Ishikawa (cell line): ENCODE measurements at regions not wholly inside any gene's neighbourhood (a gene's known extent, or its start where the extent isn't known, plus 50 kb on each side); places are given as distances from the start of the nearest gene placed in this dataset.

Source experiments
- CEBPB ChIP-seq: IDR thresholded peaks from 2 replicates; pipeline ENCODE4 v1.6.1; 2012
- CREB1 ChIP-seq: IDR thresholded peaks from 2 replicates; pipeline ENCODE4 v1.6.1; 2012; ENCODE audit warnings: low read depth
- EGR1 ChIP-seq: IDR thresholded peaks from 2 replicates; pipeline ENCODE4 v1.6.1; 2012
- EP300 ChIP-seq: IDR thresholded peaks from 2 replicates; pipeline ENCODE4 v1.6.1; 2012; ENCODE audit warnings: borderline replicate concordance
- FOXM1 ChIP-seq: IDR thresholded peaks from 2 replicates; pipeline ENCODE4 v1.6.1; 2012; ENCODE audit warnings: low read depth, borderline replicate concordance
- NFIC ChIP-seq: IDR thresholded peaks from 2 replicates; pipeline ENCODE4 v1.6.1; 2012
- RAD21 ChIP-seq: IDR thresholded peaks from 2 replicates; pipeline ENCODE4 v1.6.1; 2012; ENCODE audit warnings: low read depth
- REST ChIP-seq: IDR thresholded peaks from 2 replicates; pipeline ENCODE4 v1.6.1; 2012; ENCODE audit warnings: low read depth, mild to moderate bottlenecking
- TAF1 ChIP-seq: IDR thresholded peaks from 2 replicates; pipeline ENCODE4 v1.6.1; 2012; ENCODE audit warnings: low read depth, mild to moderate bottlenecking
- TCF12 ChIP-seq: IDR thresholded peaks from 2 replicates; pipeline ENCODE4 v1.6.1; 2012; ENCODE audit warnings: low read depth
- TEAD4 ChIP-seq: IDR thresholded peaks from 2 replicates; pipeline ENCODE4 v1.6.1; 2012
- USF1 ChIP-seq: IDR thresholded peaks from 2 replicates; pipeline ENCODE4 v1.6.1; 2012
- YY1 ChIP-seq: IDR thresholded peaks from 2 replicates; pipeline ENCODE4 v1.6.1; 2012; ENCODE audit warnings: low read depth
- ZBTB7A ChIP-seq: IDR thresholded peaks from 2 replicates; pipeline ENCODE4 v1.6.1; 2012; ENCODE audit warnings: low read depth
- TF ChIP-seq, protein P1 (sequence below): IDR thresholded peaks from 2 replicates; pipeline ENCODE4 v1.6.1; 2012

DNA sequence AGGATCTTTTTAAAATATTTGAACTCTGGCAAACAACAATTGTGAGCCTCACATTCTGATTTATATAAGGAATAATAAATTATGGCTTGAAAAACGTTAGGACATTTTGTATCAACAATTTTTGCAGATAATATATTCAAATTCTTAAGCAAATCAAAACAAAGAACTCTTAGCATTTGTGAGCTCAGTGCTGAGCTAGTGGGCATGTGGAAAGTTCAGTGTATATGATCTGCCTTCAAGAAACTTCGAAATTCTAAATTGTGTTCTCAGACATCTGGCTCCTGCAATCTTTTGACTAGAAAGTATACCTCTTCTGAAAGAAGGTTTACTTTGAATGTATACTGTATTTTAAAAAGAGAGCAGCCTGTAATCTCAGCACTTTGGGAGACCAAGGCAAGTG lies 122.3 kb upstream of the NEIL3 start:
- TF ChIP-seq EGR1 (no peak), CREB1 (no peak)

- TF ChIP-seq TAF1 = no peak
- TF ChIP-seq CEBPB = no peak
- TF ChIP-seq EP300 = no peak
- TF ChIP-seq YY1 = no peak
- TF ChIP-seq USF1 = no peak
- TF ChIP-seq NFIC = no peak
Measured at GRCh38 chr4:177190995-177191580, 118.6 kb upstream of the NEIL3 start.

- TF ChIP-seq, protein P1, sequence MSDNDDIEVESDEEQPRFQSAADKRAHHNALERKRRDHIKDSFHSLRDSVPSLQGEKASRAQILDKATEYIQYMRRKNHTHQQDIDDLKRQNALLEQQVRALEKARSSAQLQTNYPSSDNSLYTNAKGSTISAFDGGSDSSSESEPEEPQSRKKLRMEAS = no peak
- no peak for TF ChIP-seq FOXM1
- no peak for TF ChIP-seq CREB1
- TF ChIP-seq TEAD4 = no peak
- TF ChIP-seq ZBTB7A = no peak
Measured at GRCh38 chr4:177191586-177191985, 118.1 kb upstream of the NEIL3 start.

GRCh38 chr4:177191991-177192390 lies 117.7 kb upstream of the NEIL3 start:
- TF ChIP-seq EGR1 (no peak), TEAD4 (no peak), TCF12 (no peak), CREB1 (no peak), USF1 (no peak), TAF1 (no peak)

- no peak for TF ChIP-seq TAF1
- TF ChIP-seq EGR1 = no peak
- no peak for TF ChIP-seq RAD21
- TF ChIP-seq REST = no peak
Measured at GRCh38 chr4:177194906-177195305, 114.8 kb upstream of the NEIL3 start.

GRCh38 chr4:177196615-177197014 lies 113.1 kb upstream of the NEIL3 start:
- TF ChIP-seq EGR1 (no peak), REST (no peak), RAD21 (no peak), TCF12 (no peak), FOXM1 (no peak), USF1 (no peak), NFIC (no peak), CEBPB (no peak), ZBTB7A (no peak), TEAD4 (no peak), TAF1 (no peak), CREB1 (no peak), YY1 (no peak), EP300 (no peak)
- TF ChIP-seq, protein P1 = no peak

DNA sequence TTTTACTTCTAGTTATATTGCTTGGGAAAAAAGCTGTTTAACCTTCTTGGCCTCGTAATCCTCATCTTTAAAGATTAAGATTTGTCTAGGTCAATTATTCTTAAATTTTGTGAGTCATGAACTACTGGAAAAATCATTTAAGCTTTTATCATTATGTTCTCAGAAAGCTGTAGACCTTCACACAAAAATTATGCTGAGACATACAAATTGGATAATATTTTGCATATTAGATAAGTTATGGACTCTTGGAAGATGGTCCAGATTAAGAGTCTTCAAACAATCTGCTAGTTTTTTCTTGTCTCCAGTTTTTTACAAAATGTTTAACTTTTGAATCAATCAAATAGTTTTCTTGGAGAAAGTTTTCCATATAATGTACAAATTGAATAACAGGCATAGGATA lies 108.1 kb upstream of the NEIL3 start:
- TF ChIP-seq TCF12 (no peak), NFIC (no peak), YY1 (no peak), CEBPB (no peak), FOXM1 (no peak), CREB1 (no peak), REST (no peak), TAF1 (no peak), EGR1 (no peak), USF1 (no peak), ZBTB7A (no peak), EP300 (no peak), RAD21 (no peak), TEAD4 (no peak)
- TF ChIP-seq, protein P1 = no peak
